Endodermal cell (in vitro differentiated cells): ENCODE measurements at regions not wholly inside any gene's neighbourhood (a gene's known extent, or its start where the extent isn't known, plus 50 kb on each side); places are given as distances from the start of the nearest gene placed in this dataset.
A peak's percentile ranks its signal among the peaks of the same experiment; 100 is the strongest.

Experiments
- DNase-seq: peaks from one replicate; pipeline ENCODE4 v3.0.0-alpha.2; 2017
- H3K27ac ChIP-seq: 2 replicates; pipeline ENCODE4 v1.5.1; 2013; ENCODE audit warnings: mild to moderate bottlenecking, low read depth, low read length, moderate library complexity
- H3K27me3 ChIP-seq: 2 replicates; pipeline ENCODE4 v1.6.1; 2013; ENCODE audit warnings: mild to moderate bottlenecking, low read length, moderate library complexity; ENCODE audit not compliant: insufficient read depth, control insufficient read depth, poor library complexity, severe bottlenecking
- H3K36me3 ChIP-seq: 2 replicates; pipeline ENCODE4 v1.7.0; 2013; ENCODE audit warnings: mild to moderate bottlenecking, low read length, moderate library complexity; ENCODE audit not compliant: control insufficient read depth, insufficient read depth
- H3K4me1 ChIP-seq: one replicate; pipeline ENCODE4 v1.7.0; 2013; ENCODE audit warnings: low read length; ENCODE audit not compliant: control insufficient read depth, insufficient read depth
- H3K4me3 ChIP-seq: 2 replicates; pipeline ENCODE4 v1.5.1; 2013; ENCODE audit warnings: mild to moderate bottlenecking, low read length, moderate library complexity
- H3K9ac ChIP-seq: 2 replicates; pipeline ENCODE4 v1.6.1; 2013; ENCODE audit warnings: mild to moderate bottlenecking, low read length, moderate library complexity; ENCODE audit not compliant: poor library complexity, severe bottlenecking; ENCODE audit errors: extremely low read depth
- H3K9me3 ChIP-seq: 2 replicates; pipeline ENCODE4 v1.6.1; 2013; ENCODE audit warnings: mild to moderate bottlenecking, low read length, moderate library complexity; ENCODE audit not compliant: control insufficient read depth
- H3K27ac Mint-ChIP-seq: 2 replicates; pipeline ENCODE4 v1.8.0; 2020; ENCODE audit warnings: mixed read lengths
- H3K27me3 Mint-ChIP-seq: 2 replicates; pipeline ENCODE4 v1.8.0; 2021; ENCODE audit warnings: mild to moderate bottlenecking, mixed read lengths; ENCODE audit not compliant: insufficient read depth
- H3K36me3 Mint-ChIP-seq: 2 replicates; pipeline ENCODE4 v1.8.0; 2020; ENCODE audit warnings: low read depth, mixed read lengths
- H3K4me1 Mint-ChIP-seq: 2 replicates; pipeline ENCODE4 v1.8.0; 2020; ENCODE audit warnings: mixed read lengths
- H3K4me3 Mint-ChIP-seq: 2 replicates; pipeline ENCODE4 v1.8.0; 2020; ENCODE audit warnings: mild to moderate bottlenecking, moderate library complexity, mixed read lengths
- H3K9me3 Mint-ChIP-seq: 2 replicates; pipeline ENCODE4 v1.8.0; 2020; ENCODE audit warnings: mild to moderate bottlenecking, mixed read lengths
- CTCF ChIP-seq: fragments of 200-600 bp; sonication (generic); conservative IDR thresholded peaks from 2 replicates; pipeline ENCODE4 v1.5.0; 2021; ENCODE audit warnings: antibody characterized with exemption, mild to moderate bottlenecking
- WGBS, 2 experiments: methylation state at CpG; one replicate each; pipeline versions ENCODE4 v1.1.5 to v1.1.7; 2013; ENCODE audit warnings: missing lambda C conversion rate in 2 of 2, mixed read lengths in 1 of 2; ENCODE audit not compliant: insufficient coverage in 1 of 2, insufficient read length in 1 of 2; 5-methylcytosine and 5-hydroxymethylcytosine counted together

DNA sequence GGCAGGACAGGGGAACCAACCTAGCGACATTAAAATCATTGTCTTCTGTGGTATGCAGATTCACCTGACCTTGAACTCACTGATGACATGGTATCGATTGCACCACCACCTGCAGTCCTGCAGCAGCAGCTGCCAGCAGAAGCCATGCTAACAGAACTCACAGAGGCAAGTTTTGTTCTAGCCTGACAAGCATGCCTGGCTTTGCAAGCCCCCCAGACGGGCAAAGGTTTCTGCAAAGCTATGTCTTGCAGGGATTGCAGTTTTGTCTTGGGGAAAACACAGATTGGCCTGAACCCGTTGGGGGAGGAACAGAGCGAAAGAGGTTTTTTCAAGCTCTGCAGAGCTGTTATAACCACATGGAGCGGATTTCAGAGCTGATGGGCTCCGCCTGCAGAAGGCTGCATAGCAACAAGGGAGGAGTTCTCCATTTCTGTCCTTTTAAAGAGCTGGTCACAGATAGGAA is 221.0 kb downstream of the HIPK3 start:
- Mint-ChIP-seq H3K27me3 (peaks cover 21% of the 10 kb centered on the region), H3K27ac (no peak overlapping the region), H3K36me3 (no peaks in the 10 kb centered on the region), H3K4me1 (no peaks in the 10 kb centered on the region), H3K9me3 (no peaks in the 10 kb centered on the region), H3K4me3 (no peak overlapping the region)
- H3K9ac ChIP-seq: no peak overlapping the region
- H3K27me3 ChIP-seq: peaks cover 21% of the 10 kb centered on the region
- no peaks in the 10 kb centered on the region for H3K9me3 ChIP-seq
- no peaks in the 10 kb centered on the region for H3K36me3 ChIP-seq
- peak; percentile 50 for DNase-seq
- no peak overlapping the region for H3K27ac ChIP-seq
- H3K4me3 ChIP-seq: no peak overlapping the region
- 73 to 76% methylated on average over 7 of the region's 7 CpGs for WGBS, 2 experiments
- peaks cover 2% of the 10 kb centered on the region for H3K4me1 ChIP-seq
- TF ChIP-seq CTCF: no peak

GRCh38 chr11:33476945-33477606 is 219.9 kb downstream of the HIPK3 start:
- H3K36me3 ChIP-seq: no peaks in the 10 kb centered on the region
- H3K4me3 Mint-ChIP-seq: no peak overlapping the region
- DNase-seq: no peak
- no peak overlapping the region for H3K27ac Mint-ChIP-seq
- no peak overlapping the region for H3K4me3 ChIP-seq
- no peak overlapping the region for H3K27ac ChIP-seq
- H3K4me1 ChIP-seq: peaks cover 2% of the 10 kb centered on the region
- TF ChIP-seq CTCF: no peak
- WGBS, 2 experiments: 80 to 93% methylated on average over 3 to 6 of the region's 6 CpGs
- no peaks in the 10 kb centered on the region for H3K9me3 ChIP-seq
- H3K9ac ChIP-seq: no peak overlapping the region
- H3K9me3 Mint-ChIP-seq: no peaks in the 10 kb centered on the region
- H3K4me1 Mint-ChIP-seq: no peaks in the 10 kb centered on the region
- peaks cover 21% of the 10 kb centered on the region for H3K27me3 ChIP-seq
- peaks cover 20% of the 10 kb centered on the region for H3K27me3 Mint-ChIP-seq
- H3K36me3 Mint-ChIP-seq: no peaks in the 10 kb centered on the region

- Histone ChIP-seq H3K4me1 (peaks cover 2% of the 10 kb centered on the region), H3K9ac (no peak overlapping the region), H3K9me3 (no peaks in the 10 kb centered on the region), H3K27me3 (peaks cover 20% of the 10 kb centered on the region), H3K27ac (no peak overlapping the region), H3K4me3 (no peak overlapping the region), H3K36me3 (no peaks in the 10 kb centered on the region)
- Mint-ChIP-seq H3K4me1 (no peaks in the 10 kb centered on the region), H3K36me3 (no peaks in the 10 kb centered on the region), H3K9me3 (no peaks in the 10 kb centered on the region), H3K27me3 (peaks cover 15% of the 10 kb centered on the region), H3K27ac (no peak overlapping the region), H3K4me3 (no peak overlapping the region)
- DNase-seq: no peak
- 92 to 94% methylated on average over 4 to 5 of the region's 5 CpGs for WGBS, 2 experiments
- no peak for TF ChIP-seq CTCF
Observed at GRCh38 chr11:33475993-33476392, 218.8 kb downstream of the HIPK3 start.
